ENCODE measurements at regions not wholly inside any gene's neighbourhood (a gene's known extent, or its start where the extent isn't known, plus 50 kb on each side); places are given as distances from the start of the nearest gene placed in this dataset.

- H3K27ac ChIP-seq: no peak overlapping the region
- no peak for TF ChIP-seq CTCF (IDR thresholded peaks at IDR 0.05)
- TF ChIP-seq POLR2A (IDR thresholded peaks at IDR 0.05): no peak
- H3K27me3 ChIP-seq: no peaks in the 10 kb centered on the region
- WGBS (ENCODE audit: insufficient coverage, low coverage, low lambda C conversion rate, missing lambda C conversion rate): 35% methylated on average over 2 of the region's 2 CpGs
- ATAC-seq (no peak), DNase-seq (no peak)
- no peaks in the 10 kb centered on the region for H3K9me3 ChIP-seq
- H3K4me3 ChIP-seq: no peak overlapping the region
- no peaks in the 10 kb centered on the region for H3K36me3 ChIP-seq
- H3K4me1 ChIP-seq: no peaks in the 10 kb centered on the region
- intact Hi-C loops (cut with DNase I): no loop called here
Observed at GRCh38 chr4:45576275-45576674, 547.6 kb downstream of the GABRG1 start.

- Histone ChIP-seq H3K27me3 (no peaks in the 10 kb centered on the region), H3K4me1 (no peaks in the 10 kb centered on the region), H3K27ac (no peak overlapping the region), H3K36me3 (no peaks in the 10 kb centered on the region), H3K4me3 (no peak overlapping the region), H3K9me3 (no peaks in the 10 kb centered on the region)
- no peak for ATAC-seq
- TF ChIP-seq CTCF (IDR thresholded peaks at IDR 0.05) (no peak), POLR2A (IDR thresholded peaks at IDR 0.05) (no peak)
- intact Hi-C loops (cut with DNase I): no loop called here
- DNase-seq: no peak
- WGBS (ENCODE audit: insufficient coverage, low coverage, low lambda C conversion rate, missing lambda C conversion rate): 23% methylated on average over 1 of the region's 1 CpG
Observed at GRCh38 chr4:45569619-45570018, 554.2 kb downstream of the GABRG1 start.

- Histone ChIP-seq H3K27me3 (no peaks in the 10 kb centered on the region), H3K9me3 (no peaks in the 10 kb centered on the region), H3K36me3 (no peaks in the 10 kb centered on the region), H3K4me1 (no peaks in the 10 kb centered on the region), H3K27ac (no peak overlapping the region), H3K4me3 (no peak overlapping the region)
- WGBS (ENCODE audit: insufficient coverage, low coverage, low lambda C conversion rate, missing lambda C conversion rate): 42% methylated on average over 3 of the region's 3 CpGs
- ATAC-seq (no peak), DNase-seq (no peak)
- intact Hi-C loops (cut with DNase I): no loop called here
- no peak for TF ChIP-seq POLR2A (IDR thresholded peaks at IDR 0.05)
- no peak for TF ChIP-seq CTCF (IDR thresholded peaks at IDR 0.05)
Observed at GRCh38 chr4:45568694-45569093, 555.2 kb downstream of the GABRG1 start.

- Histone ChIP-seq H3K4me3 (no peak overlapping the region), H3K36me3 (no peaks in the 10 kb centered on the region), H3K9me3 (no peaks in the 10 kb centered on the region), H3K4me1 (no peaks in the 10 kb centered on the region), H3K27ac (no peak overlapping the region), H3K27me3 (no peaks in the 10 kb centered on the region)
- no peak for ATAC-seq
- DNase-seq: peak in 1 of 3 donors; percentile 31
- TF ChIP-seq CTCF (IDR thresholded peaks at IDR 0.05) (no peak), POLR2A (IDR thresholded peaks at IDR 0.05) (no peak)
- intact Hi-C loops (cut with DNase I): no loop called here
- 59% methylated on average over 6 of the region's 19 CpGs for WGBS (ENCODE audit: insufficient coverage, low coverage, low lambda C conversion rate, missing lambda C conversion rate)
Observed at GRCh38 chr4:45566896-45567603, 556.8 kb downstream of the GABRG1 start.

All from right lobe of liver (tissue), 6 donors.